CD4-positive, CD25-positive, alpha-beta regulatory T cell (primary cell): ENCODE measurements at regions not wholly inside any gene's neighbourhood (a gene's known extent, or its start where the extent isn't known, plus 50 kb on each side); places are given as distances from the start of the nearest gene placed in this dataset.
A peak's percentile ranks its signal among the peaks of the same experiment; 100 is the strongest.
"Not testable (repeated sequence)": the region's sequence is repeated elsewhere in the genome, so short reads cannot be mapped to it uniquely, and the experiment has no call there.

Source experiments
- ATAC-seq, 2 donors: fragments of 150-1000 bp; cut with Tn5 transposase; one replicate each; pipeline ENCODE4 v1.10.0; 2021; ENCODE audit warnings: low read depth in 2 of 2, moderate number of reproducible peaks in 2 of 2, moderate library complexity in 1 of 2
- DNase-seq, 3 donors: peaks; one replicate each; pipeline versions ENCODE4 v3.0.0 to v3.0.0-alpha.2; 2012 to 2022; ENCODE audit warnings: mixed read lengths in 1 of 3
- H3K27ac ChIP-seq: one replicate; pipeline ENCODE4 v1.7.0; 2013; ENCODE audit warnings: mild to moderate bottlenecking, low read length; ENCODE audit not compliant: insufficient read depth, poor library complexity, severe bottlenecking
- H3K27me3 ChIP-seq: one replicate; pipeline ENCODE4 v1.7.0; 2013; ENCODE audit warnings: low read length; ENCODE audit not compliant: control insufficient read depth, insufficient read depth
- H3K36me3 ChIP-seq: one replicate; pipeline ENCODE4 v1.7.0; 2013; ENCODE audit warnings: mild to moderate bottlenecking, low read length, moderate library complexity; ENCODE audit not compliant: control insufficient read depth, insufficient read depth
- H3K4me1 ChIP-seq: 2 replicates; pipeline ENCODE4 v1.7.0; 2013; ENCODE audit warnings: mild to moderate bottlenecking, low read length; ENCODE audit not compliant: insufficient read depth, control insufficient read depth, poor library complexity, severe bottlenecking
- H3K4me3 ChIP-seq: one replicate; pipeline ENCODE4 v1.7.0; 2013; ENCODE audit warnings: low read depth, mild to moderate bottlenecking, low read length, moderate library complexity
- H3K9me3 ChIP-seq, 2 experiments: 1 replicate in 1 of 2; 2 replicates in 1 of 2; pipeline ENCODE4 v1.7.0; 2013; ENCODE audit warnings: low read length in 2 of 2, mild to moderate bottlenecking in 1 of 2, moderate library complexity in 1 of 2; ENCODE audit not compliant: control insufficient read depth in 2 of 2
- H3K27ac Mint-ChIP-seq, 3 donors: one replicate each; pipeline ENCODE4 v1.8.0; 2020 to 2022; ENCODE audit warnings: mild to moderate bottlenecking in 3 of 3, mixed read lengths in 3 of 3, moderate library complexity in 2 of 3
- H3K27me3 Mint-ChIP-seq: one replicate; pipeline ENCODE4 v1.8.0; 2022; ENCODE audit warnings: mild to moderate bottlenecking, mixed read lengths
- H3K36me3 Mint-ChIP-seq: one replicate; pipeline ENCODE4 v1.8.0; 2020; ENCODE audit warnings: mixed read lengths
- H3K4me1 Mint-ChIP-seq, 4 donors: one replicate each; pipeline ENCODE4 v1.8.0; 2020 to 2022; ENCODE audit warnings: mixed read lengths in 4 of 4, mild to moderate bottlenecking in 1 of 4
- H3K4me3 Mint-ChIP-seq, 4 donors: one replicate each; pipeline ENCODE4 v1.8.0; 2020 to 2022; ENCODE audit warnings: mild to moderate bottlenecking in 4 of 4, mixed read lengths in 4 of 4, moderate library complexity in 3 of 4
- H3K9me3 Mint-ChIP-seq, 7 donors: one replicate each; pipeline ENCODE4 v1.8.0; 2020 to 2022; ENCODE audit warnings: mixed read lengths in 7 of 7, mild to moderate bottlenecking in 3 of 7, moderate library complexity in 2 of 7

- not testable (repeated sequence) for H3K9me3 ChIP-seq, H3K27me3 Mint-ChIP-seq, H3K27ac Mint-ChIP-seq, ATAC-seq, H3K4me3 Mint-ChIP-seq, H3K27ac ChIP-seq, H3K36me3 ChIP-seq, H3K36me3 Mint-ChIP-seq, H3K4me1 ChIP-seq, DNase-seq, H3K4me3 ChIP-seq, H3K27me3 ChIP-seq, H3K4me1 Mint-ChIP-seq
- peaks cover 0 to 12% (median 6%) of the 10 kb centered on the region in 7 donors for H3K9me3 Mint-ChIP-seq
Measured at GRCh38 chr3:82542556-82542955, 781.1 kb upstream of the GBE1 start.

GRCh38 chr3:82521657-82522056 lies 760.2 kb upstream of the GBE1 start:
- H3K27me3 ChIP-seq = no peaks in the 10 kb centered on the region
- no peak for ATAC-seq
- no peak overlapping the region for H3K4me3 ChIP-seq
- H3K9me3 Mint-ChIP-seq = peaks cover 0 to 25% (median 2%) of the 10 kb centered on the region in 7 donors
- H3K9me3 ChIP-seq = no peaks in the 10 kb centered on the region
- no peaks in the 10 kb centered on the region for H3K4me1 Mint-ChIP-seq
- H3K36me3 ChIP-seq = no peaks in the 10 kb centered on the region
- H3K4me3 Mint-ChIP-seq = no peak overlapping the region
- H3K27ac Mint-ChIP-seq = no peak overlapping the region
- H3K36me3 Mint-ChIP-seq = no peaks in the 10 kb centered on the region
- no peak overlapping the region for H3K27ac ChIP-seq
- no peaks in the 10 kb centered on the region for H3K4me1 ChIP-seq
- no peak for DNase-seq
- H3K27me3 Mint-ChIP-seq = no peaks in the 10 kb centered on the region

DNA sequence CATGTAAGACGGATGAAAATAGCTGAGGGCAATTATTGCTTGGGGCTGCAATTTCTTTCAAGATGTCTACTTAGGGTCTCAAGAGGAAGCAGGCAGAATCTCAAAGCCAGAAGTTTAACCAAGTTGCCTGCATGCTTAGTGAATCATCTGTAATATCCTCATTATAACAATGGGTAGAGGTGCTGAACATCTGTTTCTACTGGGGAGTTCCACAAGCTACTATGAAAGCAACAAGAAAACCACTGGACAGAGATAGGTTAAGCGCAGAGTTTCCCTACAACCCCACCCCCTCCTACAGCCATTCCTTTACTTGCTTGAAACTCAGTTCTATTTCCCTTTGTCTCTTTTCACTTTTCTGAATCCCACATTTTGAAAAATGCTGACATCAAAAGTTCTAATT lies 759.4 kb upstream of the GBE1 start:
- H3K4me1 Mint-ChIP-seq = no peaks in the 10 kb centered on the region
- Histone ChIP-seq H3K27me3 (no peaks in the 10 kb centered on the region), H3K9me3 (no peaks in the 10 kb centered on the region), H3K27ac (no peak overlapping the region), H3K4me1 (no peaks in the 10 kb centered on the region), H3K4me3 (no peak overlapping the region), H3K36me3 (no peaks in the 10 kb centered on the region)
- no peaks in the 10 kb centered on the region for H3K36me3 Mint-ChIP-seq
- peaks cover 0 to 27% (median 4%) of the 10 kb centered on the region in 7 donors for H3K9me3 Mint-ChIP-seq
- no peaks in the 10 kb centered on the region for H3K27me3 Mint-ChIP-seq
- no peak for DNase-seq
- no peak overlapping the region for H3K4me3 Mint-ChIP-seq
- peak overlapping the region in 1 of 3 donors; percentile 74 for H3K27ac Mint-ChIP-seq
- no peak for ATAC-seq

GRCh38 chr3:82509951-82510603 lies 748.6 kb upstream of the GBE1 start:
- Mint-ChIP-seq H3K9me3 (peaks cover 0 to 11% (median 6%) of the 10 kb centered on the region in 7 donors), H3K27me3 (no peaks in the 10 kb centered on the region), H3K27ac (no peak overlapping the region), H3K4me3 (no peak overlapping the region), H3K4me1 (no peaks in the 10 kb centered on the region), H3K36me3 (no peaks in the 10 kb centered on the region)
- DNase-seq (no peak), ATAC-seq (no peak)
- H3K27ac ChIP-seq = no peak overlapping the region
- H3K36me3 ChIP-seq = no peaks in the 10 kb centered on the region
- no peak overlapping the region for H3K4me3 ChIP-seq
- H3K4me1 ChIP-seq = no peaks in the 10 kb centered on the region
- H3K27me3 ChIP-seq = no peaks in the 10 kb centered on the region
- H3K9me3 ChIP-seq = peaks cover 0 to 7% of the 10 kb centered on the region in 2 experiments

DNA sequence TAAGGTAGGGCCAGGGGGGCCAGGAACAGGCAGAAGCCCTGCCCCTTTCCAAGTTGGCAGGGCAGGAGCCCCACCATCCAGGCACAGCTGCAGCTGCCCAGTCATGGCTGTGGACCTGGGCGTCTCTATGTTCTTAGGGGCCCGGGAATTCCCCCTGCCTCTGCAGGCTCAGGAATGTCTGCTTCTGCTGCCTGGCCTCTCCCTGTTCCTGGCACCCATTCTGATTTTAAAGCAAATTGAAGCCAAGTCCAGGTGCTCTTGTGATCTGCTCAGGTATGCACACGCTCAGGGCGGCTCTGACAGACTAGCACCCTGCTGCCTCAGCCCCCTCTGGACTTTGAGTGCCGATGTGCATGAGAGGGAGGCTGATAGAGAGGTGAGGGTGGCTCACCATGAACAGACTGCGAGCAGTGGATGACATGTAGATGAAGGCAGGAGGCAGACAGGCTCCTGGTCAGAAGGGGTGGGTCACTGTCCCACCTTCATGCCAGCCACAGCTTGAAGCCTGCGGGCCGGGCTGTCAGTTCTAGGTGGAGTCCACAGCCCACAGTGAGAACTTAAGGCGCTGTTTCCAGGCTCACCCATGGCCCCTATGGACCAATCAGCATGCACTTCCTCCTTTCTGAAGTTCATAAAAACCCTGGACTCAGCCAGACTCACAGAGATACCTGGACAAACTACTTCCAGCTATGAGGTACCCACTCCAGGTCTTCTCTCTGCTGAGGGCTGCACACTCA lies 747.8 kb upstream of the GBE1 start:
- H3K27ac ChIP-seq = no peak overlapping the region
- peaks cover 0 to 7% of the 10 kb centered on the region in 2 experiments for H3K9me3 ChIP-seq
- no peak overlapping the region for H3K4me3 Mint-ChIP-seq
- no peaks in the 10 kb centered on the region for H3K36me3 ChIP-seq
- DNase-seq (no peak), ATAC-seq (no peak)
- H3K4me3 ChIP-seq = no peak overlapping the region
- no peaks in the 10 kb centered on the region for H3K27me3 Mint-ChIP-seq
- H3K27me3 ChIP-seq = no peaks in the 10 kb centered on the region
- H3K4me1 ChIP-seq = no peaks in the 10 kb centered on the region
- no peaks in the 10 kb centered on the region for H3K36me3 Mint-ChIP-seq
- no peaks in the 10 kb centered on the region for H3K4me1 Mint-ChIP-seq
- H3K9me3 Mint-ChIP-seq = peaks cover 0 to 11% (median 6%) of the 10 kb centered on the region in 7 donors
- no peak overlapping the region for H3K27ac Mint-ChIP-seq

GRCh38 chr3:82506204-82506603 lies 744.8 kb upstream of the GBE1 start:
- H3K36me3 ChIP-seq = no peaks in the 10 kb centered on the region
- DNase-seq (no peak), ATAC-seq (no peak)
- no peaks in the 10 kb centered on the region for H3K27me3 Mint-ChIP-seq
- no peaks in the 10 kb centered on the region for H3K4me1 ChIP-seq
- peaks cover 0 to 7% of the 10 kb centered on the region in 2 experiments for H3K9me3 ChIP-seq
- no peaks in the 10 kb centered on the region for H3K36me3 Mint-ChIP-seq
- peaks cover 0 to 8% (median 6%) of the 10 kb centered on the region in 7 donors for H3K9me3 Mint-ChIP-seq
- no peak overlapping the region for H3K27ac ChIP-seq
- no peak overlapping the region for H3K4me3 Mint-ChIP-seq
- H3K27me3 ChIP-seq = no peaks in the 10 kb centered on the region
- H3K4me3 ChIP-seq = no peak overlapping the region
- H3K27ac Mint-ChIP-seq = no peak overlapping the region
- no peaks in the 10 kb centered on the region for H3K4me1 Mint-ChIP-seq

DNA sequence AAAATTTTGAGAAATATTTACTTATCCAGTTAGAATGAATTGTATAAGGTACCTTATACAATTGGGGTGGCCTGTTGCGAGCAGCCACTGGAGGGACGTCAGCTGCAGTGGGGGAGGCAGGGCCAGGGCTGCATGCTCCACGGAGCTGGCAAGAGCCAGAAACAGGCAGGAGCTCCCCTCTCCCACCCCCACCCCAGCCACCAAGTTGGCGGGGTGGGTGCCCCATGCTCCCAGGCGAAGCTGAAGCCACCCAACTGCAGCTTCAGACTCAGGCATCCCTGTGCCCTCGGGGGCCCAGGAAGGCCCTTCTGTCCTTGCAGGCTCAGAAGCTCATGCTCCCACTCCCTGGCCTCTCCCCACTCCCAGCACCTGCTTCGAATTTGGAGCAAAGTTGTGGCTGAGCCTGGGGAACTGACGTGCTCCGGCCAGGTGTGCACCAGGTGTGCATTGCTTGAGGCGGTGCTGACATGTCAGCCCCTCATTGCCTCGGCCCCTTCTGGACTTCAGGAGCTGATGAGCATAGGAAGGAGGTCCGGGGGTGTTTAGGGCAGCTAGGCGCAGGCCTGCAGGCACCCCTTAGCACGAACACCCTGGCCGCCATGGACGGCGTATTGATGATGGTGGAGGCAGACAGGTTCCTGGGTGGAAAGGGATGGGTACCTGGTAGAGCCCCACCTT lies 743.8 kb upstream of the GBE1 start:
- Mint-ChIP-seq H3K4me1 (no peaks in the 10 kb centered on the region), H3K27me3 (no peaks in the 10 kb centered on the region), H3K4me3 (no peak overlapping the region), H3K9me3 (peaks cover 0 to 10% (median 5%) of the 10 kb centered on the region in 7 donors), H3K36me3 (no peaks in the 10 kb centered on the region), H3K27ac (no peak overlapping the region)
- Histone ChIP-seq H3K27ac (no peak overlapping the region), H3K4me3 (no peak overlapping the region), H3K4me1 (no peaks in the 10 kb centered on the region), H3K36me3 (no peaks in the 10 kb centered on the region), H3K27me3 (no peaks in the 10 kb centered on the region), H3K9me3 (peaks cover 0 to 6% of the 10 kb centered on the region in 2 experiments)
- DNase-seq (no peak), ATAC-seq (no peak)
